ENCODE measurements at regions not wholly inside any gene's neighbourhood (a gene's known extent, or its start where the extent isn't known, plus 50 kb on each side); places are given as distances from the start of the nearest gene placed in this dataset.
"Not testable (repeated sequence)": the region's sequence is repeated elsewhere in the genome, so short reads cannot be mapped to it uniquely, and the experiment has no call there.

DNA sequence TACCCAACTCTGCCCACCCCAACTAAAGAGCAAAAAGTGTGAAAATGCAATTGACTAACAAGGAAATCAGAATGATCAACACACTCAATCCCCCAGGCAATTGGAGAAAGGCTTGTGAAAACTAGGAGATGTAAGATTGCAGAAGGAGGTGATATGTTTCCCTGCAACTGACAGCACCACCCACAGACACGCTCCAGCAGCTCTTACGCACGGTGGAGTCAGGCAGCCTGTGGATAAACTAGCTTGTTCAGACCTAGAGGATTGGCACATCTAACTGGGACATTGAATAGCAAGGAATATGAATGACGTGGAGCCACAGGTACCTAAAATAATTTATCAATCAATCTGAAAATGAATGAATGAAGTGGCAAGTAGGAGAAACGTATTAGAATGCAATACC, 125.7 kb upstream of the MYO3A start:
- no peak for DNase-seq (ENCODE audit: low spot score)

DNA sequence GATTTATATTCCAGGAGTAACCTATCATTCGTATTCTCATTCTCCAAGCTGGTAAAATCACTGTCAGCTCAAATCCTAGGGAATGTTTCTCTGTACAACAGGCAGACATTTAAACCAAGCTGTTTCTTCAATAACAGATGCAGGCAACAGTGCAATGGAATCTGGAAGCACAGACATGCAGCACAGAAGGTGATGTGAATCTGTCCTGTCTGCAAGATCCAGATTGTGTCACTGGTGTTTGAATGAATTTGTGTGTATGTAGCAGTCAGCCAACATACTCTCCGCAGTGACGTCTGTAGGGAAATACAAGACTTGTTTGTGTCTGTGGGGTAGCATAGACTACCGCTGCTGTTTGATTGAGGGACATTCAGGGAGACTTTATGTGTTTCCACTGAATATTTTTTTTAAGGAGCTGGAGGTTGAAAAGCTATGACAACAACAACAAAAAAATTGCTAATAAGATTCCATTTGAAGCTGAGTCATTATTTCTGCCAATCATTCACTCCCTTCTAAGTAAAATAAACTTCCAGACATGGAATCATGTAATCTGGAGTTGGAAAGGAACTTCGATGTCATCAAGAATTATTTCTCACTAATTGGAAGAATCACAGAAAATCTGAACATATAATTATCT, 122.9 kb upstream of the MYO3A start:
- no peak for DNase-seq (ENCODE audit: low spot score)

GRCh38 chr10:25813511-25813910, 120.5 kb upstream of the MYO3A start:
- no peak for DNase-seq (ENCODE audit: low spot score)

DNA sequence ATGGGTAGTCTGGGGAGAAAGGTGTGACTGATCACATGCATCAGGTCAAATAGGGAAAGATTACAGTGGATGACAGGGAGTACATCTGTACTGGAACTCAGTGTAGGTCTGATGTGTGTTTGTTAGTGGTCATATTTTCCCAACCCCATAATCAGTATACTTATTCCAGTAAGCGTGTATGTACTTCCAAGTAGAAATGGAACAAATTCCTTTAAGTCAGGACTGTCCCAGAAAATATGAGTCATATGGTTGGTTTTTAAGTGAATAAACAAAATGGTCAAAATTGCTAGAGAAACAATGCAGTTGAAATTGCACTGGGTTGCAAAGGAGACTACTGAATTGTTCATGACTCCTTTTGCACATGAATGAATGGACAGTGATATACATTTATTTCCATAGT, 118.8 kb upstream of the MYO3A start:
- no peak for DNase-seq (ENCODE audit: low spot score)

DNA sequence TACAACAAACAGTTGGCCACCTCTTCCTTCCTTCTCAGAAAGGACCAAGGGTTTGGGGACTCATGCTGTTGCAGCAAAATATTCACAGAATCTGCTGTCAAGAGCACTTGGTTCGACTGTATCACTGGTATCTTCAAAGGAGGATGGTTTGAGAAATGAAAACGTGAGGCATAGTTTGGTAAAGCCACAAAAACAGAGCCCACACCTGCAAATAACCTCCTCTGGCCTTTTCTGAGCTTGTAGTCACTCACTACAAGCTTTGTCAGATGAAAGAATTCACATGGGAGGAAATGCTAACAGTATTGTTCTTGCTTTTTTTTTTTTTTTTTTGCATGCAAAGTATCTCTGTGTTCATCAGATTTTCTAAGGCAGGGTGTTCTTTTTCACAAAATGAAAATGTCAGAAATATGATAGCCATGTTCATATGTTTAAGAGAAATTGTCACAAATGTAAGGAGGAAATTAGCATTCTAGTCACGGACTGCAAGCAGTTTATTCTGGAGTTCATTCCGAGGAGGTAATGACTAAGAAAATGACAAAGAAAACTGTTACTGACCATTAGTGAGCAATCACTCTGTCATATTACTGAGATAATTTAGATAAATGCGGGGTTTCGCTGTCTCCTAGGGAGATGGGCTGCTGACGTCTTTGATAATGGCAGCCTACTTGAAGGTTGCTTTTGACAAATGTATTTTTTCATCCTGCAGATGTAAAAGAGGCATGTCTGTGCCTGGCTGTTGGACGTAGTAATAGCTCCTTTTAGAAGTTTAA, 117.8 kb upstream of the MYO3A start:
- no peak for DNase-seq (ENCODE audit: low spot score)

- DNase-seq (ENCODE audit: low spot score): no peak
Observed at GRCh38 chr10:25817200-25817599, 116.8 kb upstream of the MYO3A start.

DNA sequence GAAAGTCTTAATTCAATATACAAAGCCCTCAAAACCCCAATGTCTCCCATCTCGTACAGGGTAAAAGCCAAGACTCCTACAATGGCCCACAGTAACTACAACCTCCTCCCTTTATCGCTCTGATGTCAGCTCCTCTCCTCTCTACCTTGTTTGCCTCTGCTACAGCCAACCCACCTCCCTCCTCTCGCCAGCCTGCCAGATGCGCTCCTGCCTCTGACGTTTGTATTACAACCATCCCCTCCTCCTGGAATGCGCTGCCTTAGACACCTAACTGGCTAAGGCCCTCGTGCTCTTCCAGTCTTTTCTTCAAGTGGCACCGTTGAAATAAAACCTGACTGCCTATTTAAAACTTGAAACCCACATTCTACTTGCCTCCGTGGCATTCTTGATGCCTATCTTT, 115.3 kb upstream of the MYO3A start:
- DNase-seq (ENCODE audit: low spot score): no peak

GRCh38 chr10:25820472-25820871, 113.6 kb upstream of the MYO3A start:
- no peak for DNase-seq (ENCODE audit: low spot score)

DNA sequence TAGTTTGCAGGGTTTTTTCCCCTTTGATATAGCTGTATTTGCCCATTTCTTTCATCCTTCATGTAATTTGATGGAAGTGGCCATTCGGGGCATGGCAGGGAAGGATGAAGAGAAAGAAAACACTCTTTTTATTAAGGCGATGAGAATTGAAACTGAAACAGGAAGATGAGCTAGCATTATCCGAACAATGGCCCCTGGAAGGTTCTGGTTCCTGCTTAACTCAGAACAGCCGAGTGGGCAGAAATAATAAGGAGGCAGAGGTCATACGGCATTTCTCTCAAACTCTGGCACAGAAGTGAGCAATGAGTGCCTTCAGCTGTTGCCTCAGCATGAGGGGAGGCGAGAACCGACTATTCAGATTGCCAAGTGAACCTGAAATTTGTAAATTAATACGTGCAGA, 113.2 kb upstream of the MYO3A start:
- DNase-seq (ENCODE audit: low spot score): no peak

DNA sequence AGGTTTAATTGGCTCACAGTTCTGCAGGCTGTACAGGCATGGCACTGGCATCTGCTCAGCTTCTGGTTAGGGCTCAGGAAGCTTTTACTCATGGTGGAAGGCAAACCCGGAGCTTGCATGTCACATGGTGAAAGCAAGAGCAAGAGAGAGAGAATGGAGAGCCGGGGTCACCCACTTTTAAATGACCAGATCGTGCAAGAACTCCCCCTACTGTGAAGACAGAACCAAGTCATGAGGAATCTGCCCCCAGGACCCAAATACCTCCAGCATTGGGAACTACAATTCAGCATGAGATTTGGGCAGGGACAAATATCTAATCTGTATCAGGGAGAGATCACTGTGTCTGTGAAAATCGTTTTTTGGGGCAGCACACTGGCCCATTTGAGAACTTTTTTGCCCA, 110.0 kb upstream of the MYO3A start:
- no peak for DNase-seq (ENCODE audit: low spot score)

DNA sequence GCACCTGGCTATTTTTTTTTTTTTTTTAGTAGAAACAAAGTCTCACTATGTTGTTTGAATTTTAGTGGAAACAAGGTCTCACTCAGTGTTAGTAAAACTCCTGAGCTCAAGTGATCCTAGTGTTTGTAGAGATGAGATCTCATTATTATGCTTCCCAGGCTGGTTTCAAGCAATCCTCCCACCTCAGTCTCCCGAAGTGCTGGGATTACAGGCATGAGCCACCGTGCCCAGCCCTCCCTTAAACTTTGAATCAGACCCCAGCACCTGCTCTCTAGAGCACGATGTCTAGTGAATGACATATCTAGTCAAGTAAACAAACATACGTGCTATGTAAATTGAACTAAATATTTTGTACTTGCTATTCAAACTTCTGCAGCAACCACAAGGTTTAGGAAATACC, 105.6 kb upstream of the MYO3A start:
- no peak for DNase-seq (ENCODE audit: low spot score)

DNA sequence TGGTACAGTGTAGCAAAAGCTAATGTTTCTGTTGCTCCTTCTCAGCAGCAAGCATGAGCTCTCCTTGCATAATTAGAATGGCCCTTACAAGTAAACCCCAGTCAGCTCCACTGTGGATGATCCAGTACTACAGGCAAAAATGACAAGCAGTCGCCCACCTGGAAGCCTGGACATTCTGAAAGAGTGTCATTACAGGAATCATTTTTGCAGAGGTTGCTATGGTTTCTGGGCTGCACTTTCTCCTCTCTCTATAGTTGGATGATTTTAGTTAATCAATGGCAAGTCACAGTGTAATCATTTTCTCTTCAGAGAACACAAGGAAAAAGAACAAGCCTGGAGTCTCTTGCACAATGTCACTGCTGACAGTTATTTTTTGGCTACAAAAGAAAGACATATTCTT, 102.9 kb upstream of the MYO3A start:
- no peak for DNase-seq (ENCODE audit: low spot score)

- no peak for DNase-seq (ENCODE audit: low spot score)
Observed at GRCh38 chr10:25839683-25840082, 94.3 kb upstream of the MYO3A start.

DNA sequence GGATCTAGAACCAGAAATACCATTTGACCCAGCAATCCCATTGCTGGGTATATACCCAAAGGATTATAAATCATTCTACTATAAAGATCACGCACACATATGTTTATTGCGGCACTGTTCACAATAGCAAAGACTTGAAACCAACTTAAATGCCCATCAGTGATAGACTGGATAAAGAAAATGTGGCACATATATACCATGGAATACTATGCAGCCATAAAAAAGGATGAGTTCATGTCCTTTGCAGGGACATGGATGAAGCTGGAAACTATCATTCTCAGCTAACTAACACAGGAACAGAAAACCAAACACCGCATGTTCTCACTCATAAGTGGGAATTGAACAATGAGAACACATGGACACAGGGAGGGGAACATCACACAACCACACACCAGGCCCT, 93.2 kb upstream of the MYO3A start:
- not testable (repeated sequence) for DNase-seq (ENCODE audit: low spot score)

DNA sequence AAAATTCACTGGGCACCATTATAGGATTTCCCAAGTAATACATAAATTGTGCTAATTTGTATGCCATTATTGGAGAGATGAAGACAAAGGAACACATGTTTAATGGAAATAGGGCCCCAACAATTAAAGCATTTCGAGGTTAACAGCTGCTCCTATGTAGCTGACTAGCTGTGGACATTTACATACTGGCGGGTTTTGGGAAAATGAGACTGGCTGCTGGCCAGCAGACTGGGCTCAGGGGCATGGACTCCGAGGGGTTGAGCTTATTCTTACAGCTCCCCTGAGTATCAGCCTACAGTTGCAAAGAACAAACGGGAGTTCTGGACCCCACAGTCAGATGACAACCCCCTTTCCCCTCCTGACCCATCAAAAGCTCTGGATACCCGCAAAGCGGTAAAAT, 91.9 kb upstream of the MYO3A start:
- no peak for DNase-seq (ENCODE audit: low spot score)

- no peak for DNase-seq (ENCODE audit: low spot score)
Observed at GRCh38 chr10:25843551-25844170, 90.4 kb upstream of the MYO3A start.

GRCh38 chr10:25844716-25845115, 89.3 kb upstream of the MYO3A start:
- not testable (repeated sequence) for DNase-seq (ENCODE audit: low spot score)

GRCh38 chr10:25849268-25849667, 84.8 kb upstream of the MYO3A start:
- no peak for DNase-seq (ENCODE audit: low spot score)

DNA sequence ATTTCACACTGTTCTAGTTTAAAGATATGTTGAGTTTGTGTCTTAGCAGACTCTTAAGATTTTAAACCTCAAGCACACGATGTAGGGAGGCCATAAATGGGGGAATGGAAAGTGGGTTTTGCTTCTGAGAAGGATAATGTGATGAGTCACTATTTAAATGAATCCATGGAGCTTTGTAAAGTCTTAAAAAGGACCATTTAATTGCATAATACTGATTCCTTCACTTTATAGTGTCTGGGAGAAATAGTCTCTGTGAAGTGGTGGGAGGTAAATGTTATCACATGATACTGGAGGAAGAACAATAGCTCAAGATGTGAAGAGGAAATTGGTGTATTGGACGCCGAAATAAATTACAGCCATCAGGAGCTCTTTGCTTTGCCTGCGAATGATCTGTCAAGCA, 84.0 kb upstream of the MYO3A start:
- no peak for DNase-seq (ENCODE audit: low spot score)

DNA sequence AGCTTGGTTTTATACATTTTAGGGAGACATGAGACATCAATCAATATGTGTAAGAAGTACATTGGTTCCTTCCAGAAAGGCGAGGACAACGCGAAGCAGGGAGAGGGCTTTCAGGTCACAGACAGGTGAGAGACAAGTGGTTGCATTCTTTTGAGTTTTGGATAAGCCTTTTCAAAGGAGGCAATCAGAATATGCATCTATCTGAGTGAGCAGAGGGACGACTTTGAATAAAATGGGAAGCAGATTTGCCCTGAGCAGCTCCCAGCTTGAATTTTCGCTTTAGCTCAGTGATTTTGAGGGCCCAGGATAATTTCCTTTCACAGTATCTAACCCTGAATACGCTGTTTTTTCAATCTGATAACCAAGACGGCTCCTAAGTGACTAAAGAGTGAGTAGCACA, 82.5 kb upstream of the MYO3A start:
- no peak for DNase-seq (ENCODE audit: low spot score)

DNA sequence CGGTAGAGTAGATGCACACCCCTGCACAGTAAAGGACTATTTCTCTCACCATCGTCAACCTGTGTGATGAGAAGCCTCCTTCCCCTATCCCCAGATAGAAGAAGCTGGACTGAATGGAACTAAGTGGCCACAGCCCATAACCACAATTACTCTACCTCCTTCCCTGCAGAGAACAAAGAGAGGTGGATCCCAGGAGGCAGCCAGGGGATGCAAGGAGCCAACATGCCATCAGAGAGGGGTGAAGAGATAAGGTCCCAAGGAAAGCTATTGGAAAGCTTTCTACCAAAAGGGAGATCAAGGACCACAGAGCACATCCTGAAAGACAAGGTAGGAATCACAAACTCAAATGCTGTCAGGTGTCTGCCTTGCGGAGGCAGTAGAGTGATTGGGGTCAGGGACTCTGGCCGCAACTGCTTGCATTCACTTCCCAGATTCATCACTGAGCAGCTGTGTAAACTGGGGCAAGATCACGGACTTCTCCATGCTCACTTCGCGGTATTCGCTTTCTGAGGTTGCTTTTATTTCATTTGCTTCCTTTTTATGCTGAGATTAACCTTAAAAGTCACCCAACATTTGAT, 81.6 kb upstream of the MYO3A start:
- no peak for DNase-seq (ENCODE audit: low spot score)

DNA sequence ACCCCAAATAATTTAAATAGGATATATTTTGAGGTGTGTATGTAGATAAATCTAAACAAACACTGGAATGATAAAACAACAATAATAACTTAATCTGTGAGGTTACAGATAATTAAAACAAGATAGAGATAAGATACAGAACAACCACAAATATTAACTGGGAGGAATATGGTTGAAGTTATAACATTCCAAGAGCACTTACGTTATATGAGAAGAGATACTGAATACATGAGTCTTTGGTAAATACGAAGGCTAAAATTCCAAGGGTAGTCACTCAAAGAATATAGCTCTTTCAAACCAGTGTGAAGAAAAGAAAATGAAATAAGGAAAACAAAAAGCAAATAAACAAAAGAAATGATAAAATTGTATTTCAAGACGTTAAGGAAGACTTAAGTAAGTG, 76.0 kb upstream of the MYO3A start:
- DNase-seq (ENCODE audit: low spot score): no peak

DNA sequence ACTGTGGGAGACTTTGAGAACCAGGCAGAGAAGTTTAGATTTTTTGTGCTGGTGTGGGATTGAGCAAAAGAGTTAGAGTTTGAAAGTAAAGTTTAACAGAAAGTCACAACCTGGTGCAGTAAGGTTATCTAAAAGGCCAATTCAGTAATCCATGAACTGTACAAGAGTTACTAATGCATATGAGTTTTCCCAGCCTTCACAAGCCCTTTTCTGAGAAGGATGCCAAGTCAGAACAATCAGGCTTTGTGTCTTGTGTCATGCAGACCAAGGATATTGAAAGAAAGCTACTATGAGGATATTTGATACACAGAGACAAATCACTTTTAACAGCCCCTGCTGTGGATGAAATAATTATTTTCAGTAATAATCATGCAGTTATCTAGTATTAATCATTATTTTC, 68.8 kb upstream of the MYO3A start:
- no peak for DNase-seq (ENCODE audit: low spot score)

All from CD4-positive, alpha-beta T cell treated with Interleukin-15 for 4 hours (primary cell).